ENCODE measurements at regions not wholly inside any gene's neighbourhood (a gene's known extent, or its start where the extent isn't known, plus 50 kb on each side); places are given as distances from the start of the nearest gene placed in this dataset.
"Not testable (repeated sequence)": the region's sequence is repeated elsewhere in the genome, so short reads cannot be mapped to it uniquely, and the experiment has no call there.

- Mint-ChIP-seq H3K4me3 (ENCODE audit: unreplicated experiment) (no peak overlapping the region), H3K27ac (ENCODE audit: unreplicated experiment) (no peak overlapping the region), H3K9me3 (ENCODE audit: low read depth) (no peaks in the 10 kb centered on the region), H3K4me1 (ENCODE audit: low read depth) (peaks cover 14% of the 10 kb centered on the region), H3K36me3 (ENCODE audit: low read depth) (peaks cover 1% of the 10 kb centered on the region), H3K27me3 (ENCODE audit: low read depth) (no peaks in the 10 kb centered on the region)
- no peak for DNase-seq (ENCODE audit: low spot score)
- TF ChIP-seq, protein P1, sequence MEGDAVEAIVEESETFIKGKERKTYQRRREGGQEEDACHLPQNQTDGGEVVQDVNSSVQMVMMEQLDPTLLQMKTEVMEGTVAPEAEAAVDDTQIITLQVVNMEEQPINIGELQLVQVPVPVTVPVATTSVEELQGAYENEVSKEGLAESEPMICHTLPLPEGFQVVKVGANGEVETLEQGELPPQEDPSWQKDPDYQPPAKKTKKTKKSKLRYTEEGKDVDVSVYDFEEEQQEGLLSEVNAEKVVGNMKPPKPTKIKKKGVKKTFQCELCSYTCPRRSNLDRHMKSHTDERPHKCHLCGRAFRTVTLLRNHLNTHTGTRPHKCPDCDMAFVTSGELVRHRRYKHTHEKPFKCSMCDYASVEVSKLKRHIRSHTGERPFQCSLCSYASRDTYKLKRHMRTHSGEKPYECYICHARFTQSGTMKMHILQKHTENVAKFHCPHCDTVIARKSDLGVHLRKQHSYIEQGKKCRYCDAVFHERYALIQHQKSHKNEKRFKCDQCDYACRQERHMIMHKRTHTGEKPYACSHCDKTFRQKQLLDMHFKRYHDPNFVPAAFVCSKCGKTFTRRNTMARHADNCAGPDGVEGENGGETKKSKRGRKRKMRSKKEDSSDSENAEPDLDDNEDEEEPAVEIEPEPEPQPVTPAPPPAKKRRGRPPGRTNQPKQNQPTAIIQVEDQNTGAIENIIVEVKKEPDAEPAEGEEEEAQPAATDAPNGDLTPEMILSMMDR (IDR thresholded peaks at IDR 0.05), result no peak
Measured at GRCh38 chr7:16264036-16264819, 157.1 kb downstream of the CRPPA start.

GRCh38 chr7:16263377-16263776 is 158.0 kb downstream of the CRPPA start:
- not testable (repeated sequence) for H3K4me3 Mint-ChIP-seq (ENCODE audit: unreplicated experiment); DNase-seq (ENCODE audit: low spot score); H3K9me3 Mint-ChIP-seq (ENCODE audit: low read depth); H3K36me3 Mint-ChIP-seq (ENCODE audit: low read depth); H3K27ac Mint-ChIP-seq (ENCODE audit: unreplicated experiment); H3K27me3 Mint-ChIP-seq (ENCODE audit: low read depth)
- H3K4me1 Mint-ChIP-seq (ENCODE audit: low read depth), result peaks cover 16% of the 10 kb centered on the region

GRCh38 chr7:16261654-16262053 is 159.7 kb downstream of the CRPPA start:
- TF ChIP-seq, protein P1 (IDR thresholded peaks at IDR 0.05), result no peak
- Mint-ChIP-seq H3K4me3 (ENCODE audit: unreplicated experiment) (no peak overlapping the region), H3K27ac (ENCODE audit: unreplicated experiment) (no peak overlapping the region), H3K9me3 (ENCODE audit: low read depth) (no peaks in the 10 kb centered on the region), H3K36me3 (ENCODE audit: low read depth) (no peaks in the 10 kb centered on the region), H3K4me1 (ENCODE audit: low read depth) (peaks cover 16% of the 10 kb centered on the region), H3K27me3 (ENCODE audit: low read depth) (no peaks in the 10 kb centered on the region)
- DNase-seq (ENCODE audit: low spot score), result no peak

GRCh38 chr7:16261100-16261499 is 160.2 kb downstream of the CRPPA start:
- TF ChIP-seq, protein P1 (IDR thresholded peaks at IDR 0.05), result no peak
- peaks cover under 1% of the 10 kb centered on the region for H3K9me3 Mint-ChIP-seq (ENCODE audit: low read depth)
- H3K27ac Mint-ChIP-seq (ENCODE audit: unreplicated experiment), result no peak overlapping the region
- no peak for DNase-seq (ENCODE audit: low spot score)
- peaks cover 16% of the 10 kb centered on the region for H3K4me1 Mint-ChIP-seq (ENCODE audit: low read depth)
- no peaks in the 10 kb centered on the region for H3K27me3 Mint-ChIP-seq (ENCODE audit: low read depth)
- no peak overlapping the region for H3K4me3 Mint-ChIP-seq (ENCODE audit: unreplicated experiment)
- peaks cover 5% of the 10 kb centered on the region for H3K36me3 Mint-ChIP-seq (ENCODE audit: low read depth)

DNA sequence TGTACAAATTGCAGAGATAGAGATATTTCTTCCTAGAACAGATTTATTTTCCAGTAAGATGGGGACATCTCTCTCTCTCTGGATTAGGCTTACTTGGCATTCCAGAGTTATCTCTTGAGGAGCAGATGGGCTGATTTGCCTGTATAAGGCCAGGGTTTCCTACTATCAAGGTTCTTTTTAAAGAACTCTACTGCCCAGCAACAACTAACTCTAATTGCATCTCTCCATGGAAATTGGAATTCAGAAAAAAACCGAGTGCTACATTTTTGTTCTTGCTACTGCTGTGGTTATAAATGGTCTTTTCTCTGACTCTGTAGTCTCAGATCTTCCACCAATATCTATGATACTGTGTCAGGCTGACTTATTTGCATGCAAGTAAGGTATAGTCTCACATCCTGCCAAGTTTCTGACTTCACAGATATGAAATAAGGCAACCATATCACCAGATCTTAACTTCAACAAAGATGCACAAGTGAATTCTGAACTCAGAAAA is 161.1 kb downstream of the CRPPA start:
- TF ChIP-seq, protein P1 (IDR thresholded peaks at IDR 0.05), result no peak
- H3K9me3 Mint-ChIP-seq (ENCODE audit: low read depth), result peaks cover 9% of the 10 kb centered on the region
- H3K4me3 Mint-ChIP-seq (ENCODE audit: unreplicated experiment), result no peak overlapping the region
- peaks cover 16% of the 10 kb centered on the region for H3K4me1 Mint-ChIP-seq (ENCODE audit: low read depth)
- H3K27ac Mint-ChIP-seq (ENCODE audit: unreplicated experiment), result peak overlapping the region; percentile 25
- peaks cover 13% of the 10 kb centered on the region for H3K36me3 Mint-ChIP-seq (ENCODE audit: low read depth)
- DNase-seq (ENCODE audit: low spot score), result no peak
- H3K27me3 Mint-ChIP-seq (ENCODE audit: low read depth), result no peaks in the 10 kb centered on the region

- not testable (repeated sequence) for DNase-seq (ENCODE audit: low spot score); H3K27ac Mint-ChIP-seq (ENCODE audit: unreplicated experiment); H3K4me3 Mint-ChIP-seq (ENCODE audit: unreplicated experiment); H3K27me3 Mint-ChIP-seq (ENCODE audit: low read depth)
- H3K4me1 Mint-ChIP-seq (ENCODE audit: low read depth), result peaks cover 16% of the 10 kb centered on the region
- peaks cover 27% of the 10 kb centered on the region for H3K36me3 Mint-ChIP-seq (ENCODE audit: low read depth)
- peaks cover 14% of the 10 kb centered on the region for H3K9me3 Mint-ChIP-seq (ENCODE audit: low read depth)
Measured at GRCh38 chr7:16256419-16256818, 164.9 kb downstream of the CRPPA start.

DNA sequence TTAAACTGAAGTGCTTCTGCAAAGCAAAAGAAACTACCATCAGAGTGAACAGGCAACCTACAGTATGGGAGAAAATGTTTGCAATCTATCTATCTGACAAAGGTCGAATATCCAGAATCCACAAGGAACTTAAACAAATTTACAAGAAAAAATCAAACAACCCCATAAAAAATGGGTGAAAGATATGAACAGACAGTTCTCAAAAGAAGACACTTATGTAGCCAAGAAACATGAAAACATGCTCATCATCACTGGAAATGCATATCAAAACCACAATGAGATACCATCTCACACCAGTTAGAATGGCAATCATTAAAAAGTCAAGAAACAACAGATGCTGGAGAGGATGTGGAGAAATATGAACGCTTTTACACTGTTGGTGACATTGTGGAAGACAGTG is 165.4 kb downstream of the CRPPA start:
- Mint-ChIP-seq H3K4me1 (ENCODE audit: low read depth) (peaks cover 16% of the 10 kb centered on the region), H3K9me3 (ENCODE audit: low read depth) (peaks cover 14% of the 10 kb centered on the region), H3K36me3 (ENCODE audit: low read depth) (peaks cover 30% of the 10 kb centered on the region)
- H3K4me3 Mint-ChIP-seq (ENCODE audit: unreplicated experiment); H3K27me3 Mint-ChIP-seq (ENCODE audit: low read depth); DNase-seq (ENCODE audit: low spot score); H3K27ac Mint-ChIP-seq (ENCODE audit: unreplicated experiment): not testable (repeated sequence)

DNA sequence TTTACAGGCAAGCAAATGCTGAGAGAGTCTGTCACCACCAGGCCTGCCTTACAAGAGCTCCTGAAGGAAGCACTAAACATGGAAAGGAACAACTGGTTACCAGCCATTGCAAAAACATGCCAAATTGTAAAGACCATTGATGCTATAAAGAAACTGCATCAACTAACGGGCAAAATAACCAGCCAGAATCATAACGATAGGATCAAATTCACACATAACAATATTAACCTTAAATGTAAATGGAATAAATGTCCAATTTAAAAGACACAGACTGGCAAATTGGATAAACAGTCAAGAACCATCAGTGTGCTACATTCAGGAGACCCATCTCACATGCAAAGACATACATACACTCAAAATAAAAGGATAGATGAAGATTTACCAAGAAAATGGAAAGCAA is 170.7 kb downstream of the CRPPA start:
- H3K36me3 Mint-ChIP-seq (ENCODE audit: low read depth), result peaks cover 31% of the 10 kb centered on the region
- not testable (repeated sequence) for H3K27me3 Mint-ChIP-seq (ENCODE audit: low read depth); DNase-seq (ENCODE audit: low spot score); H3K4me1 Mint-ChIP-seq (ENCODE audit: low read depth); H3K27ac Mint-ChIP-seq (ENCODE audit: unreplicated experiment); H3K4me3 Mint-ChIP-seq (ENCODE audit: unreplicated experiment)
- H3K9me3 Mint-ChIP-seq (ENCODE audit: low read depth), result peaks cover 24% of the 10 kb centered on the region

- not testable (repeated sequence) for DNase-seq (ENCODE audit: low spot score); H3K27ac Mint-ChIP-seq (ENCODE audit: unreplicated experiment); H3K27me3 Mint-ChIP-seq (ENCODE audit: low read depth); H3K4me3 Mint-ChIP-seq (ENCODE audit: unreplicated experiment); H3K4me1 Mint-ChIP-seq (ENCODE audit: low read depth)
- H3K36me3 Mint-ChIP-seq (ENCODE audit: low read depth), result peaks cover 24% of the 10 kb centered on the region
- peaks cover 14% of the 10 kb centered on the region for H3K9me3 Mint-ChIP-seq (ENCODE audit: low read depth)
Measured at GRCh38 chr7:16249204-16249603, 172.1 kb downstream of the CRPPA start.

All from chondrocyte (in vitro differentiated cells).